PC-9 (cell line): ENCODE measurements at regions not wholly inside any gene's neighbourhood (a gene's known extent, or its start where the extent isn't known, plus 50 kb on each side); places are given as distances from the start of the nearest gene placed in this dataset.
"Not testable (repeated sequence)": the region's sequence is repeated elsewhere in the genome, so short reads cannot be mapped to it uniquely, and the experiment has no call there.

Experiments used
- BruUV-seq: library from RNA; stranded (reverse); fragments of 400-500 nt; replicated peaks from 2 replicates; lab custom pipeline; 2021; lab: Mats Ljungman, UMichigan
- CTCF ChIA-PET: fragments of 300-600 bp; sonication (Branson Sonifier 250); formaldehyde crosslinking; loops from one replicate; lab custom pipeline; 2022; ENCODE audit warnings: antibody characterized with exemption; lab: Charles Lee
- POLR2A ChIA-PET: fragments of 300-600 bp; sonication (Branson Sonifier 250); formaldehyde crosslinking; loops from one replicate; lab custom pipeline; 2022; ENCODE audit warnings: antibody characterized with exemption; ENCODE audit not compliant: unreplicated experiment; lab: Charles Lee
- DNase-seq, 2 experiments: peaks; one replicate each; pipeline versions ENCODE4 v3.0.0 to v3.0.0-alpha.2; 2015 to 2022; ENCODE audit warnings: mixed read lengths in 1 of 2
- H2AFZ ChIP-seq: fragments of 200-600 bp; sonication (generic); 2 replicates; pipeline ENCODE4 v1.8.1; 2017; ENCODE audit warnings: antibody characterized with exemption
- H3F3A ChIP-seq: fragments of 200-600 bp; sonication (generic); 2 replicates; pipeline ENCODE4 v1.8.1; 2017; ENCODE audit warnings: antibody characterized with exemption, mild to moderate bottlenecking, low read depth; ENCODE audit not compliant: insufficient read depth
- H3K27ac ChIP-seq: fragments of 200-600 bp; sonication (generic); 2 replicates; pipeline ENCODE4 v1.6.1; 2016; ENCODE audit warnings: mixed run types
- H3K27me3 ChIP-seq: fragments of 200-600 bp; sonication (generic); 2 replicates; pipeline ENCODE4 v1.6.1; 2016; ENCODE audit warnings: low read depth, mixed run types; ENCODE audit not compliant: insufficient read depth
- H3K36me3 ChIP-seq: fragments of 200-600 bp; sonication (generic); 2 replicates; pipeline ENCODE4 v1.6.1; 2016; ENCODE audit warnings: low read depth, mixed run types
- H3K4me1 ChIP-seq: fragments of 200-600 bp; sonication (generic); replicated peaks from 2 replicates; pipeline ENCODE4 v1.6.1; 2016; ENCODE audit warnings: mixed run types; ENCODE audit not compliant: insufficient read depth
- H3K4me2 ChIP-seq: fragments of 200-600 bp; sonication (generic); 2 replicates; pipeline ENCODE4 v1.6.1; 2017; ENCODE audit warnings: mixed run types
- H3K4me3 ChIP-seq: fragments of 200-600 bp; sonication (generic); 2 replicates; pipeline ENCODE4 v1.6.1; 2016; ENCODE audit warnings: mixed run types
- H3K79me2 ChIP-seq: fragments of 200-600 bp; sonication (generic); 2 replicates; pipeline ENCODE4 v1.6.1; 2017; ENCODE audit warnings: low read depth, mixed run types
- H3K9me2 ChIP-seq: fragments of 200-600 bp; sonication (generic); 2 replicates; pipeline ENCODE4 v1.8.1; 2017; ENCODE audit warnings: mild to moderate bottlenecking; ENCODE audit not compliant: insufficient read depth
- H3K9me3 ChIP-seq: fragments of 200-600 bp; sonication (generic); 2 replicates; pipeline ENCODE4 v1.8.1; 2016; ENCODE audit warnings: low read depth; ENCODE audit not compliant: insufficient read depth
- H4K20me1 ChIP-seq: fragments of 200-600 bp; sonication (generic); 2 replicates; pipeline ENCODE4 v1.8.1; 2017; ENCODE audit not compliant: insufficient read depth
- CTCF ChIP-seq: fragments of 200-600 bp; sonication (generic); conservative IDR thresholded peaks from 2 replicates; pipeline ENCODE4 v1.6.1; 2017; ENCODE audit warnings: mixed run types, antibody characterized with exemption, mild to moderate bottlenecking, moderate library complexity
- EZH2 ChIP-seq: fragments of 200-600 bp; sonication (generic); IDR thresholded peaks from 2 replicates; pipeline ENCODE4 v1.8.0; 2017; ENCODE audit warnings: antibody characterized with exemption, low read depth
- intact Hi-C: fragments of 100-400 bp; cut with micrococcal nuclease; formaldehyde crosslinking; loops from one replicate; pipeline ENCODE4 v1.10.0; 2022; ENCODE audit not compliant: unreplicated experiment

GRCh38 chrX:98203800-98204199 is 1320.1 kb downstream of the RPA4 start:
- Histone ChIP-seq H3K27ac (no peak overlapping the region), H3K9me3 (no peaks in the 10 kb centered on the region), H3F3A (no peaks in the 10 kb centered on the region), H3K4me1 (no peaks in the 10 kb centered on the region), H3K4me2 (no peak overlapping the region), H3K36me3 (no peaks in the 10 kb centered on the region), H3K4me3 (no peak overlapping the region), H3K9me2 (no peaks in the 10 kb centered on the region), H4K20me1 (no peaks in the 10 kb centered on the region), H3K27me3 (no peaks in the 10 kb centered on the region), H2AFZ (no peak overlapping the region), H3K79me2 (no peaks in the 10 kb centered on the region)
- POLR2A ChIA-PET, result no interaction called here
- intact Hi-C loops, result no loop called here
- CTCF ChIA-PET, result no interaction called here
- BruUV-seq, result no TSS peak
- DNase-seq, result no peak
- TF ChIP-seq EZH2, result no peak
- TF ChIP-seq CTCF, result no peak

DNA sequence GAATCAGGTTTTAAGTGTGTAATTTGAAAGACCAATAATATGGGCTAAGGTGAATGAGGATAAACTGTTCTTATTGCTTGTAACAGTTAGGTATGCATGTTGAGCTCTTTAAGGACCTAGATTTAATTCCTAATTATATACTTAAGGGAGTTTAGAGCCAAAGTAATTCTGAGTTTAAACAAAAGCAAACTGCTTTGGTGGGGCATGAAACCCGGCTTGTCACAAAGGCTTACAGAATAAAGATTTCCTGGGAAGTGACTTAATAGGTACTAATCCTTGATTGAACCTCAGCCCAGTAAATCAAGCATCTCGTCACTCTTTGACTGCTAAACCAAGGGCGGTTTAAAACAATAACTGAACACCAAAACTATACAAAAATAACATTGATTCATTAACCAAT is 1324.2 kb downstream of the RPA4 start:
- Histone ChIP-seq H3K27ac (no peak overlapping the region), H4K20me1 (no peaks in the 10 kb centered on the region), H3F3A (no peaks in the 10 kb centered on the region), H3K9me2 (no peaks in the 10 kb centered on the region), H3K4me2 (no peak overlapping the region), H3K9me3 (no peaks in the 10 kb centered on the region), H3K36me3 (no peaks in the 10 kb centered on the region), H2AFZ (no peak overlapping the region), H3K27me3 (no peaks in the 10 kb centered on the region), H3K79me2 (no peaks in the 10 kb centered on the region), H3K4me1 (no peaks in the 10 kb centered on the region), H3K4me3 (no peak overlapping the region)
- intact Hi-C loops, result no loop called here
- no TSS peak for BruUV-seq
- TF ChIP-seq CTCF, result no peak
- TF ChIP-seq EZH2, result no peak
- DNase-seq, result no peak
- ChIA-PET POLR2A (no interaction called here), CTCF (no interaction called here)

- Histone ChIP-seq H3K9me2 (no peaks in the 10 kb centered on the region), H3K27ac (no peak overlapping the region), H3K4me3 (no peak overlapping the region), H3K4me2 (no peak overlapping the region), H3K79me2 (no peaks in the 10 kb centered on the region), H3F3A (no peaks in the 10 kb centered on the region), H3K4me1 (no peaks in the 10 kb centered on the region), H3K9me3 (no peaks in the 10 kb centered on the region), H2AFZ (no peak overlapping the region), H3K36me3 (no peaks in the 10 kb centered on the region), H4K20me1 (no peaks in the 10 kb centered on the region), H3K27me3 (no peaks in the 10 kb centered on the region)
- ChIA-PET CTCF (no interaction called here), POLR2A (no interaction called here)
- BruUV-seq, result no TSS peak
- intact Hi-C loops, result no loop called here
- TF ChIP-seq EZH2 (no peak), CTCF (no peak)
- DNase-seq, result no peak
Measured at GRCh38 chrX:98231003-98231402, 1347.3 kb downstream of the RPA4 start.

DNA sequence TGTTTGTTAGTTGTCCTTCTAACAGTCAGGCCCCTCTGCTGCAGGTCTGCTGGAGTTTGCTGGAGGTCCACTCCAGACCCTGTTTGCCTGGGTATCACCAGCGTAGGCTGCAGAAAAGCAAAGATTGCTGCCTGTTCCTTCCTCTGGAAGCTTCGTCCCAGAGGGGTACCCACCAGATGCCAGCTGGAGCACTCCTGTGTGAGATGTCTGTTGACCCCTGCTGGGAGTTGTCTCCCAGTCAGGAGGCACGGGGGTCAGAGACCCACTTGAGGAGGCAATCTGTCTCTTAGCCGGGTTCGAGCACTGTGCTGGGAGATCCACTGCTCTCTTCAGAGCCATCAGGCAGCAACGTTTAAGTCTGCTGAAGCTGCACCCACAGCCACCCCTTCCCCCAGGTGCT is 1356.4 kb downstream of the RPA4 start:
- H3K79me2 ChIP-seq, POLR2A ChIA-PET, H3K4me1 ChIP-seq, H3K9me2 ChIP-seq, H3K27ac ChIP-seq, BruUV-seq, intact Hi-C loops, H2AFZ ChIP-seq, H4K20me1 ChIP-seq, H3F3A ChIP-seq, H3K4me2 ChIP-seq, H3K9me3 ChIP-seq, H3K4me3 ChIP-seq, DNase-seq, H3K27me3 ChIP-seq, CTCF ChIA-PET, H3K36me3 ChIP-seq: not testable (repeated sequence)
